LNCaP clone FGC (cell line): ENCODE measurements at regions not wholly inside any gene's neighbourhood (a gene's known extent, or its start where the extent isn't known, plus 50 kb on each side); places are given as distances from the start of the nearest gene placed in this dataset.

Experiments
- DNase-seq: peaks from one replicate; pipeline ENCODE4 v3.0.0-alpha.2; 2011; ENCODE audit warnings: low read depth
- H3K4me3 ChIP-seq: 2 replicates; pipeline ENCODE4 v1.5.1; 2011; ENCODE audit warnings: mild to moderate bottlenecking, low read depth, low read length, control low read depth
- CTCF ChIP-seq: IDR thresholded peaks from 2 replicates; pipeline ENCODE4 v1.5.1; 2012; ENCODE audit warnings: mild to moderate bottlenecking; ENCODE audit not compliant: control insufficient read depth, insufficient read depth; ENCODE audit errors: extremely low read depth

GRCh38 chr10:70974920-70975319 lies 86.6 kb upstream of the PCBD1 start:
- H3K4me3 ChIP-seq: no peak overlapping the region
- no peak for DNase-seq
- TF ChIP-seq CTCF: no peak

- no peak for TF ChIP-seq CTCF
- no peak overlapping the region for H3K4me3 ChIP-seq
- no peak for DNase-seq
These were observed 87.8 kb upstream of the PCBD1 start for GRCh38 chr10:70976063-70976695.

GRCh38 chr10:70977625-70978024 lies 89.3 kb upstream of the PCBD1 start:
- no peak overlapping the region for H3K4me3 ChIP-seq
- TF ChIP-seq CTCF: no peak
- DNase-seq: no peak

- H3K4me3 ChIP-seq: no peak overlapping the region
- TF ChIP-seq CTCF: no peak
- DNase-seq: no peak
These were observed 89.8 kb upstream of the PCBD1 start for GRCh38 chr10:70978181-70978580.

- no peak for DNase-seq
- no peak for TF ChIP-seq CTCF
- no peak overlapping the region for H3K4me3 ChIP-seq
These were observed 90.6 kb upstream of the PCBD1 start for GRCh38 chr10:70978816-70979480.

- no peak for DNase-seq
- TF ChIP-seq CTCF: no peak
These were observed 92.3 kb upstream of the PCBD1 start for GRCh38 chr10:70980687-70981086.

More at GRCh38 chr10:70980687-70981086, 92.3 kb upstream of the PCBD1 start:
- H3K4me3 ChIP-seq: no peak overlapping the region
